Keratinocyte (primary cell): ENCODE measurements at regions not wholly inside any gene's neighbourhood (a gene's known extent, or its start where the extent isn't known, plus 50 kb on each side); places are given as distances from the start of the nearest gene placed in this dataset.

ENCODE experiments used
- DNase-seq: peaks from one replicate; pipeline ENCODE4 v3.0.0-alpha.2; 2011; ENCODE audit warnings: low read depth, missing footprints, low spot score
- FAIRE-seq: peaks from 2 replicates; lab custom pipeline; 2011; peaks lifted over from hg19 to GRCh38; lab: Jason Lieb, UNC
- H2AFZ ChIP-seq: 2 replicates; pipeline ENCODE4 v1.6.0; 2012; ENCODE audit warnings: low read length, control low read depth, inconsistent platforms; ENCODE audit not compliant: control insufficient read depth
- H3K27ac ChIP-seq: 2 replicates; pipeline ENCODE4 v1.5.1; 2011; ENCODE audit warnings: low read length; ENCODE audit not compliant: control insufficient read depth, insufficient read depth
- H3K27me3 ChIP-seq: 3 replicates; pipeline ENCODE4 v1.6.0; 2011; ENCODE audit warnings: low read length; ENCODE audit not compliant: control insufficient read depth, insufficient read depth; ENCODE audit errors: extremely low read depth
- H3K36me3 ChIP-seq, 2 experiments: 2 replicates in 1 of 2; 3 replicates in 1 of 2; pipeline ENCODE4 v1.5.1; 2011; ENCODE audit warnings: low read length in 2 of 2, mild to moderate bottlenecking in 1 of 2; ENCODE audit not compliant: control insufficient read depth in 2 of 2, insufficient read depth in 2 of 2; ENCODE audit errors: extremely low read depth in 1 of 2
- H3K4me1 ChIP-seq: 3 replicates; pipeline ENCODE4 v1.5.1; 2011; ENCODE audit warnings: low read length; ENCODE audit not compliant: control insufficient read depth, insufficient read depth; ENCODE audit errors: extremely low read depth
- H3K4me2 ChIP-seq: 3 replicates; pipeline ENCODE4 v1.6.0; 2011; ENCODE audit warnings: low read depth, low read length; ENCODE audit not compliant: control insufficient read depth, insufficient read depth; ENCODE audit errors: extremely low read depth
- H3K4me3 ChIP-seq, 3 experiments: fragments of 200-600 bp in 1 of 3; sonication (generic) in 1 of 3; 2 replicates in 2 of 3; 3 replicates in 1 of 3; pipeline ENCODE4 v1.5.1; 2011 to 2016; ENCODE audit warnings: low read length in 3 of 3, mild to moderate bottlenecking in 3 of 3, control low read depth in 2 of 3, inconsistent platforms in 1 of 3, low read depth in 1 of 3, mixed read lengths in 1 of 3, mixed run types in 1 of 3, moderate library complexity in 1 of 3; ENCODE audit not compliant: control insufficient read depth in 2 of 3, insufficient read depth in 2 of 3; ENCODE audit errors: extremely low read depth in 1 of 3
- H3K79me2 ChIP-seq: 2 replicates; pipeline ENCODE4 v1.6.0; 2012; ENCODE audit warnings: low read length; ENCODE audit not compliant: control insufficient read depth, insufficient read depth
- H3K9ac ChIP-seq: 3 replicates; pipeline ENCODE4 v1.6.0; 2011; ENCODE audit warnings: low read length; ENCODE audit not compliant: control insufficient read depth, insufficient read depth; ENCODE audit errors: extremely low read depth
- H3K9me1 ChIP-seq: 3 replicates; pipeline ENCODE4 v1.6.0; 2011; ENCODE audit warnings: low read length; ENCODE audit not compliant: control insufficient read depth, insufficient read depth; ENCODE audit errors: extremely low read depth
- H3K9me3 ChIP-seq: 2 replicates; pipeline ENCODE4 v1.5.1; 2012; ENCODE audit warnings: low read depth, low read length; ENCODE audit not compliant: control insufficient read depth
- H4K20me1 ChIP-seq: 3 replicates; pipeline ENCODE4 v1.6.0; 2011; ENCODE audit warnings: low read length; ENCODE audit not compliant: control insufficient read depth, insufficient read depth; ENCODE audit errors: extremely low read depth
- CTCF ChIP-seq, 3 experiments: IDR thresholded peaks in 1 of 3; conservative IDR thresholded peaks in 1 of 3; optimal IDR thresholded peaks in 1 of 3; 2 replicates in 2 of 3; 3 replicates in 1 of 3; pipeline versions ENCODE3 to v1.5.1; 2011; ENCODE audit warnings: low read length in 3 of 3, mild to moderate bottlenecking in 3 of 3, moderate library complexity in 2 of 3, control low read depth in 1 of 3, inconsistent platforms in 1 of 3; ENCODE audit not compliant: insufficient read depth in 2 of 3; ENCODE audit errors: extremely low read depth in 1 of 3
- EZH2 ChIP-seq: IDR thresholded peaks from one replicate; pipeline ENCODE4 v1.6.1; 2012; ENCODE audit warnings: inconsistent platforms, mild to moderate bottlenecking, low read length, moderate library complexity
- dilution Hi-C: fragments of 300-500 bp; cut with MboI; formaldehyde crosslinking; loops from one replicate; pipeline ENCODE4 v1.7.0; 2020; ENCODE audit warnings: low sequenced_read_pairs; ENCODE audit not compliant: extremely low pct_ligation_motif_present

- Histone ChIP-seq H3K36me3 (no peaks in the 10 kb centered on the region), H3K27ac (no peak overlapping the region), H3K9ac (no peak overlapping the region), H3K9me1 (no peaks in the 10 kb centered on the region), H3K27me3 (no peaks in the 10 kb centered on the region), H2AFZ (no peak overlapping the region), H3K79me2 (no peaks in the 10 kb centered on the region), H3K4me3 (no peak overlapping the region), H4K20me1 (no peaks in the 10 kb centered on the region), H3K4me2 (no peak overlapping the region), H3K4me1 (no peaks in the 10 kb centered on the region), H3K9me3 (no peaks in the 10 kb centered on the region)
- FAIRE-seq (no peak), DNase-seq (no peak)
- dilution Hi-C loops = no loop called here
- TF ChIP-seq CTCF (optimal IDR thresholded peaks at IDR 0.05 in 1 of 3, IDR thresholded peaks at IDR 0.05 in 1 of 3, conservative IDR thresholded peaks at IDR 0.05 in 1 of 3; ENCODE audit: extremely low read depth in 1 of 3, insufficient read depth in 2 of 3, low read length in 3 of 3) = no peak
- no peak for TF ChIP-seq EZH2
These were observed 64.7 kb upstream of the UGT2B15 start for GRCh38 chr4:68735106-68735505.

- Histone ChIP-seq H3K9me3 (no peaks in the 10 kb centered on the region), H3K27ac (no peak overlapping the region), H3K36me3 (no peaks in the 10 kb centered on the region), H3K79me2 (no peaks in the 10 kb centered on the region), H3K27me3 (no peaks in the 10 kb centered on the region), H2AFZ (no peak overlapping the region), H3K9me1 (no peaks in the 10 kb centered on the region), H3K4me1 (no peaks in the 10 kb centered on the region), H3K9ac (no peak overlapping the region), H4K20me1 (no peaks in the 10 kb centered on the region), H3K4me3 (no peak overlapping the region), H3K4me2 (no peak overlapping the region)
- no peak for TF ChIP-seq CTCF (optimal IDR thresholded peaks at IDR 0.05 in 1 of 3, IDR thresholded peaks at IDR 0.05 in 1 of 3, conservative IDR thresholded peaks at IDR 0.05 in 1 of 3; ENCODE audit: extremely low read depth in 1 of 3, insufficient read depth in 2 of 3, low read length in 3 of 3)
- TF ChIP-seq EZH2 = no peak
- no peak for DNase-seq
- no peak for FAIRE-seq
- dilution Hi-C loops = no loop called here
These were observed 66.4 kb upstream of the UGT2B15 start for GRCh38 chr4:68736813-68737212.
